Progenitor cell of endocrine pancreas (in vitro differentiated cells): ENCODE measurements at regions not wholly inside any gene's neighbourhood (a gene's known extent, or its start where the extent isn't known, plus 50 kb on each side); places are given as distances from the start of the nearest gene placed in this dataset.

Experiments
- DNase-seq: peaks from one replicate; pipeline ENCODE4 v3.0.0; 2021; ENCODE audit warnings: low spot score; ENCODE audit not compliant: unreplicated experiment
- H3K27ac Mint-ChIP-seq: 2 replicates; pipeline ENCODE4 v1.8.0; 2021; ENCODE audit warnings: mild to moderate bottlenecking, moderate library complexity, mixed read lengths
- H3K27me3 Mint-ChIP-seq: 2 replicates; pipeline ENCODE4 v1.8.0; 2021; ENCODE audit warnings: mixed read lengths
- H3K36me3 Mint-ChIP-seq: 2 replicates; pipeline ENCODE4 v1.8.0; 2022; ENCODE audit warnings: mixed read lengths; ENCODE audit not compliant: insufficient read depth
- H3K4me1 Mint-ChIP-seq: 2 replicates; pipeline ENCODE4 v1.8.0; 2021; ENCODE audit warnings: low read depth, mixed read lengths
- H3K4me3 Mint-ChIP-seq: 2 replicates; pipeline ENCODE4 v1.8.0; 2021; ENCODE audit warnings: low read depth, mild to moderate bottlenecking, moderate library complexity, mixed read lengths
- H3K9me3 Mint-ChIP-seq: 2 replicates; pipeline ENCODE4 v1.8.0; 2021; ENCODE audit warnings: low read depth, mixed read lengths
- TF ChIP-seq, protein P1 (sequence below): fragments of 200-600 bp; sonication (generic); IDR thresholded peaks from one replicate; pipeline ENCODE4 v1.5.0; 2021; ENCODE audit warnings: antibody characterized with exemption, mild to moderate bottlenecking; ENCODE audit not compliant: unreplicated experiment

DNA sequence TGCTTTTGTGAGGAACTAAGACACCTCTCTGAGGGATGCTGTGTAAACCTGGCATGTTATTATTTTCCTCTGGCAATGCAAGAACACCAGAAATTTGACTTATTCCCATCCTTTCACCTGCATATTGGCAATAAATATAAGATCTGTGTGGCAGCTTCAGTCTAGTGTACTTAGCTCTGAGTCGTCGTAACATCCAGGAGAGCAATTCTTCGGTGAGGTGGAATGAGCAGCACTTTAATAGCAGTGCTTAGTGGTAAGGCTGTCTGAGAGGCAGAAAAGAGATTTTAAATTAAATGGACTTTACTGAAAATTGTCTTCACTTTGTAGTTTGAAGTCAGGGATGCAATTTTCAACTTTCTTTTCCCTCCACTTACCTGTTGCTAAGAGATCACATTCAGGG is 344.9 kb downstream of the PCDH7 start:
- Mint-ChIP-seq H3K4me1 (peaks cover 17% of the 10 kb centered on the region), H3K27ac (no peak overlapping the region), H3K27me3 (no peaks in the 10 kb centered on the region), H3K36me3 (no peaks in the 10 kb centered on the region), H3K4me3 (no peak overlapping the region), H3K9me3 (no peaks in the 10 kb centered on the region)
- TF ChIP-seq, protein P1, sequence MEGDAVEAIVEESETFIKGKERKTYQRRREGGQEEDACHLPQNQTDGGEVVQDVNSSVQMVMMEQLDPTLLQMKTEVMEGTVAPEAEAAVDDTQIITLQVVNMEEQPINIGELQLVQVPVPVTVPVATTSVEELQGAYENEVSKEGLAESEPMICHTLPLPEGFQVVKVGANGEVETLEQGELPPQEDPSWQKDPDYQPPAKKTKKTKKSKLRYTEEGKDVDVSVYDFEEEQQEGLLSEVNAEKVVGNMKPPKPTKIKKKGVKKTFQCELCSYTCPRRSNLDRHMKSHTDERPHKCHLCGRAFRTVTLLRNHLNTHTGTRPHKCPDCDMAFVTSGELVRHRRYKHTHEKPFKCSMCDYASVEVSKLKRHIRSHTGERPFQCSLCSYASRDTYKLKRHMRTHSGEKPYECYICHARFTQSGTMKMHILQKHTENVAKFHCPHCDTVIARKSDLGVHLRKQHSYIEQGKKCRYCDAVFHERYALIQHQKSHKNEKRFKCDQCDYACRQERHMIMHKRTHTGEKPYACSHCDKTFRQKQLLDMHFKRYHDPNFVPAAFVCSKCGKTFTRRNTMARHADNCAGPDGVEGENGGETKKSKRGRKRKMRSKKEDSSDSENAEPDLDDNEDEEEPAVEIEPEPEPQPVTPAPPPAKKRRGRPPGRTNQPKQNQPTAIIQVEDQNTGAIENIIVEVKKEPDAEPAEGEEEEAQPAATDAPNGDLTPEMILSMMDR: no peak
- no peak for DNase-seq

DNA sequence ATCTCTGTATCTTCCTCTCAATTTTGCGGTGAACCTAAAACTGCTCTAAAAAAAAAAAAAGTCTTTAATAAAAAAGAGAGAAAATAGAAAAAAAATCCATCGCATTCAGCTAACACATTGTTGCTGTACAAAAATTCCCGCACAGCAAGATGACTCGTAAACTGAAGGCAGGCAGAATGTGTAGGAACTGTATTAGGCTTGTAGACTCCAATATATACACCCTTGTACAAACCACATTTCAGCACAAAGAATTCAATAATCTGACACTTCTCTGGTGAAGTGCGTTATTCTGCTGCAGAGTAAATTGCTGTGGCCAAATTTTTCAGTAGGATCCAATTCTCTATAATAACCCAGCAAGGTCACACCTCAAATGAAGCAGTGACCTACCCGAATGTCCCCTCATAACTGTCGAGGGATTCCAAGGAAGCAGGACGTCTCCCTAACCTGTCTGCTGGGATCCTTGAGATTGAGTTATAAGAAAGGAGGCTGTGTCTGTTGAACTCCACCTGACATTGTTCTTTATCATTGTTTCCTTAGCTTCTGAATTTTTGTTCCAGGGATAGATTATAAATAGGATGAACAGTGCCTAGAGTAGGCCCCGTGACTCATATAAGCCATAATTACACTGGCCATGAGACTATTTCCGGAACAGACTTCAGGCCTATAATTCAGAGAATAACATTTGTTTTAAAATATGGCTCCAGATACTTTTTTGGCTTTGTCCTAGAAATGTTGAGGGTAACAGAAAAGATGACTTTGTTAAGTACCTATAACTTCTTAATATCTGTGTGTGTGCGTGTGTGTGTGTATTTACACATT is 348.3 kb downstream of the PCDH7 start:
- Mint-ChIP-seq H3K27ac (no peak overlapping the region), H3K9me3 (no peaks in the 10 kb centered on the region), H3K36me3 (no peaks in the 10 kb centered on the region), H3K27me3 (no peaks in the 10 kb centered on the region), H3K4me3 (no peak overlapping the region), H3K4me1 (peaks cover 19% of the 10 kb centered on the region)
- DNase-seq: no peak
- TF ChIP-seq, protein P1: no peak

DNA sequence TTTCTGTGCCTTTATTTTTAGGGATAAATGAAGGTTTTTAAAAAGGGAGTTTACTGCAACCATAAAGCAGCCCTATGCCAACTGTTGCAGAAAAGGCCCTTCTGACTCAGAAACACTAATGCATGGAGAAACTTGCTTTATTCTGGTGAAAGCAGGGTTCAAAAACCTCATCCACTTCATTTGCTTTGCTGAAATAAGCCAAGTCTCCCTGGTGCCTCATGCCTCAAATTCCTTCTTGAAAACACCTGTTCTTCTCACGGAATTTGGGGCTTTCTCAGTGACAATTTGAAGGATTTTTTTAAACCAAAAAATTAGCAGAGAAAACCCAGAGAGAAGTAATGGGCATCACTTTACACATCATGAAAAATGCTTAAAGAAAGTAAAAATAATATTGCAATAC is 349.0 kb downstream of the PCDH7 start:
- no peak overlapping the region for H3K27ac Mint-ChIP-seq
- H3K27me3 Mint-ChIP-seq: no peaks in the 10 kb centered on the region
- H3K4me1 Mint-ChIP-seq: peaks cover 19% of the 10 kb centered on the region
- H3K36me3 Mint-ChIP-seq: no peaks in the 10 kb centered on the region
- H3K4me3 Mint-ChIP-seq: no peak overlapping the region
- no peaks in the 10 kb centered on the region for H3K9me3 Mint-ChIP-seq
- no peak for DNase-seq
- TF ChIP-seq, protein P1: no peak

DNA sequence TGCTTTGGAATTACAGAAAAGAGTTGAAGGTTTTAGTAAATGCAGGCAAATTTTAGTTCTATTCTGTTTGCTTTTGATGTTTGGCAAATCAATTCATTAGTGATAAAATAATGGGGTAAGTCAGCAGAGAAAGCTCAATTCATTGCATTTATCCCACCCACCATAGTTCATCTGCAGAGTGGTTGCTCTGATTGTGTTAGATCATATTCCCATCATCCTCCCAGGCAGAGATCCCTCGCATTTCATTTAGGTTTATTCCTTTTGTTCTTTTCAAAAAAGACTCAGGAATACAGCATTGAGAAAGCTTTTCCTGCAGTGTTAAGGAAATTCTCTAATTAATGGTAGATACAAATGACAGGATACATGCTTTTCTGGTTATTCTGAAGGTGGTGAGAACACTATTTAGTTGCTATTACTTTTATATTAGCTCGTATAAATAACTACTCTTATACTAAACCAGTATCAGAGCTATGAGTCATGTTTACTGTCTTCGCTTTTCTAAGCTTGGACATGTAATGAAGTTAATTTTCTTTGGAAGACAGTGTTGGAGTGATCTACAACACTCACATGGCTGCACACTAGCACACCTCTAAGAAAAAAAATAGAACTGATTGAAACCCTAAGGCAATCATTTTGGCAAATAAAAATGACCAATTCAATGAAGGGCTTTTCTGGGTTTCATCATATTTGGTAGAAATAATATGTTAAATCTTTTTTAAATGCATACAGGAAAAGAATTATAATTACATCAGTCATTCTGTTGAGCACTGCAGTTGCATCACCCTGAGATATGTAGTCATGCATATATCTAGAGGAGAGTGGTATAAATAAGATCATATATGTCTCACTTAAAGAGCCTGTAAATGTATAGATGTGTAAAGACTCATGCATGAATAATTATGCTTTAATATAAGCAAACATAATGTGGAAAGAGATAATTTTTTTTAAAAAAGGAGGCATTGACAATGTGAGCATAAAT is 351.6 kb downstream of the PCDH7 start:
- TF ChIP-seq, protein P1: no peak
- Mint-ChIP-seq H3K36me3 (no peaks in the 10 kb centered on the region), H3K4me1 (peaks cover 17% of the 10 kb centered on the region), H3K27me3 (no peaks in the 10 kb centered on the region), H3K4me3 (no peak overlapping the region), H3K27ac (no peak overlapping the region), H3K9me3 (no peaks in the 10 kb centered on the region)
- no peak for DNase-seq

DNA sequence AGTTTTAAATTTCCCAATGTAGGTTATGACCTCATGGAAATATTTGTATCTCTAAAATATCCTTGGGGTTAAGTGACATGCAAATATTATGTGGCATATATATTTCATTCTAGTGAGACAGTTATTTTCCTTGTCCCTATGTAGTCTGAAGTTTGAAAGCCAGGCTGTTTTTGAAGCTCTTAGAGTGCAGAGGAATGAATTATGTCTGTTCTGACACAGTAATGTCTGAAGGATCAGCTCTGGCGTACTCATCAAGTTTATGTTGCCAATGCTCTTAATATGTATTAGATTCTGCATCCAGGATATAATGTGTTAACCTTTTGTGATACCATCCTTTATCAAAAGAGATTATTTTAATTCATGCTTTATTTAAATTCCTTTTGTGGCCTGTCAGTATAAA is 355.8 kb downstream of the PCDH7 start:
- H3K4me1 Mint-ChIP-seq: peaks cover 7% of the 10 kb centered on the region
- H3K9me3 Mint-ChIP-seq: no peaks in the 10 kb centered on the region
- H3K27me3 Mint-ChIP-seq: no peaks in the 10 kb centered on the region
- no peak overlapping the region for H3K27ac Mint-ChIP-seq
- TF ChIP-seq, protein P1: no peak
- no peak overlapping the region for H3K4me3 Mint-ChIP-seq
- no peaks in the 10 kb centered on the region for H3K36me3 Mint-ChIP-seq
- no peak for DNase-seq
